ENCODE measurements at regions not wholly inside any gene's neighbourhood (a gene's known extent, or its start where the extent isn't known, plus 50 kb on each side); places are given as distances from the start of the nearest gene placed in this dataset.
A peak's percentile ranks its signal among the peaks of the same experiment; 100 is the strongest.

DNA sequence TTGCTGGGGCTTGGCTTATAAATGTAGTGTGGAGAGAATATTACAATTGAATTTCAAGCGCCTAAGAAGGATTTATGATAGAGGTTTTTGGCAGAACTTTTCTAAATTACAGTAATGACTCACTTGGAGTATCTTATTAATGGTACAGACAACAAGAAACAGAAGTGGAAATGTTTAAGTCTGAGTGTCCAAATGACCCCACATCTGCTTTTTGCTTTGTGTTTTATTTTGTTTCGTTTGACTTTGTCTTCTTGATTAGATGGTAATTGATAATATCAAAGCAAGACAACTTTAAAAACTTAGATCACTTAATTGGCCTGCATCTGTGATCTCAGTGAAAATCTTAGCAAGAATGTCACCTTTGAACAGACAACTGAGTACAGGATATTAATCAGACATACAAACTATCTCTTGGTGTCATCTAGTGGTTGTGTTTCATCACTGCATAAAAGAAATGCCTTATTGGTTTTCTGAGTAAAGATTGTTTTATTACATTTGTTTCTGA lies 577.4 kb downstream of the ISL1 start:
- Histone ChIP-seq H3K4me1 (no peaks in the 10 kb centered on the region), H3K27ac (no peak overlapping the region), H3K27me3 (no peaks in the 10 kb centered on the region), H3K9me3 (no peaks in the 10 kb centered on the region), H3K4me3 (no peak overlapping the region), H3K36me3 (no peaks in the 10 kb centered on the region)
- intact Hi-C loops (cut with DNase I): no loop called here
- no peak for DNase-seq
- 47 to 48% methylated on average over 2 of the region's 2 CpGs for WGBS, 2 donors
- TF ChIP-seq POLR2A (IDR thresholded peaks at IDR 0.05): no peak
- TF ChIP-seq, protein P1, sequence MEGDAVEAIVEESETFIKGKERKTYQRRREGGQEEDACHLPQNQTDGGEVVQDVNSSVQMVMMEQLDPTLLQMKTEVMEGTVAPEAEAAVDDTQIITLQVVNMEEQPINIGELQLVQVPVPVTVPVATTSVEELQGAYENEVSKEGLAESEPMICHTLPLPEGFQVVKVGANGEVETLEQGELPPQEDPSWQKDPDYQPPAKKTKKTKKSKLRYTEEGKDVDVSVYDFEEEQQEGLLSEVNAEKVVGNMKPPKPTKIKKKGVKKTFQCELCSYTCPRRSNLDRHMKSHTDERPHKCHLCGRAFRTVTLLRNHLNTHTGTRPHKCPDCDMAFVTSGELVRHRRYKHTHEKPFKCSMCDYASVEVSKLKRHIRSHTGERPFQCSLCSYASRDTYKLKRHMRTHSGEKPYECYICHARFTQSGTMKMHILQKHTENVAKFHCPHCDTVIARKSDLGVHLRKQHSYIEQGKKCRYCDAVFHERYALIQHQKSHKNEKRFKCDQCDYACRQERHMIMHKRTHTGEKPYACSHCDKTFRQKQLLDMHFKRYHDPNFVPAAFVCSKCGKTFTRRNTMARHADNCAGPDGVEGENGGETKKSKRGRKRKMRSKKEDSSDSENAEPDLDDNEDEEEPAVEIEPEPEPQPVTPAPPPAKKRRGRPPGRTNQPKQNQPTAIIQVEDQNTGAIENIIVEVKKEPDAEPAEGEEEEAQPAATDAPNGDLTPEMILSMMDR (IDR thresholded peaks at IDR 0.05): peak in 1 of 6 experiments; percentile 47

DNA sequence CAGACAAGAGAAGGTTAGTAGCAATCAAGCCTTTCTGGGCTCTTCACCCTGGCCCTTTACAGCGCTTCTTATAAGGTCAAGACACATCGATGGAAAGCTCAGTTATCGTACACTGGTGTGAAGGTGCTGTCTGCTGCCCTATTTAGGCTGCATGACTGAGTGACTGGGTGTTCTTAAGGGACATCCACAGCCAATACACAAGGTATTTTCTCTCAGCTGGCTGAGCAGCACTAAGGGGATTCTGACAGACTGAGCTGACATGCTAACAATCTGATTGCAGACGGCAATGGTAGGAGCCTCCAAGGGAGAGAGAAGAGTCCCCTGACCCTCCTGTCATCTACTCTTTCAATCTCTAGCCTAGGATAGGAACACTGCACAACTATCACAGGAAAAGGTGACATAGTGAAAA lies 577.9 kb downstream of the ISL1 start:
- WGBS, 2 donors: 81 to 93% methylated on average over 4 of the region's 4 CpGs
- H3K36me3 ChIP-seq: no peaks in the 10 kb centered on the region
- no peak for DNase-seq
- intact Hi-C loops (cut with DNase I): no loop called here
- H3K4me3 ChIP-seq: no peak overlapping the region
- no peaks in the 10 kb centered on the region for H3K4me1 ChIP-seq
- no peaks in the 10 kb centered on the region for H3K9me3 ChIP-seq
- H3K27me3 ChIP-seq: no peaks in the 10 kb centered on the region
- no peak overlapping the region for H3K27ac ChIP-seq
- no peak for TF ChIP-seq POLR2A (IDR thresholded peaks at IDR 0.05)
- TF ChIP-seq, protein P1 (IDR thresholded peaks at IDR 0.05): no peak

DNA sequence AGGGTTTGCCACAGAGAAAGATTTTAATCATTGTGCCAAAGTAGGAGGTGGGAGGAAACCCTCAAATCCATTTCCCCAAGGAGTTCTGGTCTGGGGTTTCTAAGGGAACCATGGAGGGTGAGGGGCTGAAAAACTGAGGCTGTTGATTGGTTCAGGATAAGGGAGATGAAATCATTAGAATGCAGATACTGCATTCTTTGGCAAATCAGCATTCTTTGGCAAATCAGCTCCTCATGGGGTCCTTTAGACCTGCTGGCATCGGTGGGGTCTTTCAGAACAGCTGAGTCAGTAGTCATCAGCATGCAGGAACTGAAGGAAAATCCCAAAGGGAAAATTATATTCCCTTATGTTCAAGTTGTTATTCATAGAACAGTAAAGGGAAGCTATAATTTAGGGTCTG lies 585.5 kb downstream of the ISL1 start:
- intact Hi-C loops (cut with DNase I): no loop called here
- Histone ChIP-seq H3K9me3 (no peaks in the 10 kb centered on the region), H3K27me3 (no peaks in the 10 kb centered on the region), H3K4me1 (no peaks in the 10 kb centered on the region), H3K36me3 (no peaks in the 10 kb centered on the region), H3K27ac (no peak overlapping the region), H3K4me3 (no peak overlapping the region)
- TF ChIP-seq, protein P1 (IDR thresholded peaks at IDR 0.05): no peak
- no peak for TF ChIP-seq POLR2A (IDR thresholded peaks at IDR 0.05)
- 28 to 33% methylated on average over 1 of the region's 1 CpG for WGBS, 2 donors
- DNase-seq: no peak

DNA sequence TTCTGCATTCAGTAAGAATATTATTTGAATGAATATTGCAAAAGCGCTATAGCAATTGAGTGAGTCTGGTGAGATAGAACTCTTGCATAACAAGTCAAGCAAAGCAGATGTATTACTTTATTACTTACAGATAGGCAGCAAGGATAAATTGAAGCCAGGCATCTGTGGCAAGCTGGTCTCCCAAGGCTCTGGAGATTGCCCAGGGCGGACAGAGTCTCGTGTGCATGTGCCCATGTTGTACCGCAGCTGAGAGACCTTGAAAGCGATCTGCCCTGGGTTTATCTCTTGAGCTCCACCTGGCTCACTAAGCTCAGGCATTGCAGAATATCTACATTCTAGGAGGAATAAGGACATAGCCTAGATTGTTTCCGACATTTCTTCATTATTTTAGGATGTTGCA lies 591.6 kb downstream of the ISL1 start:
- Histone ChIP-seq H3K36me3 (no peaks in the 10 kb centered on the region), H3K4me1 (no peaks in the 10 kb centered on the region), H3K9me3 (no peaks in the 10 kb centered on the region), H3K27ac (no peak overlapping the region), H3K4me3 (no peak overlapping the region), H3K27me3 (no peaks in the 10 kb centered on the region)
- 88 to 92% methylated on average over 6 of the region's 6 CpGs for WGBS, 2 donors
- no peak for DNase-seq
- intact Hi-C loops (cut with DNase I): no loop called here
- TF ChIP-seq, protein P1 (IDR thresholded peaks at IDR 0.05): no peak
- no peak for TF ChIP-seq POLR2A (IDR thresholded peaks at IDR 0.05)

DNA sequence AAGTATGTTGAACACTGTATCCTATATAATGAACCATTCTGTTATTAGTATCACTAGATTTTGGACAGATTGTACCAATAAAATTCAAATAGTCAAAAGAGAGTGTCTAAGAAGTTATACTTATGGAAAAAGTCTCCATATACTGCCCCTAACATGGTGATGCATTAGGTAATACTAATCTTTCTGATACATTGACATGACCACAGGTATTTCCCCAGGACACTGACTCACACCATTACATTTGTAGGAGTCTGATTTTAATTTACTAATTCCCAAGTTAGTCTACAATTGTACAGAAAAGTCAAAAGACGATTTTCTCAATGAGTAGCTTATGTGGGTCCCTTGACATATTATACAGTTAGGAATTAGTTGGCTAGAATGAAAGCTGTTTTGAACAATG lies 593.8 kb downstream of the ISL1 start:
- TF ChIP-seq, protein P1 (IDR thresholded peaks at IDR 0.05): no peak
- TF ChIP-seq POLR2A (IDR thresholded peaks at IDR 0.05): no peak
- Histone ChIP-seq H3K9me3 (no peaks in the 10 kb centered on the region), H3K27ac (no peak overlapping the region), H3K27me3 (no peaks in the 10 kb centered on the region), H3K4me3 (no peak overlapping the region), H3K36me3 (no peaks in the 10 kb centered on the region), H3K4me1 (no peaks in the 10 kb centered on the region)
- no peak for DNase-seq
- 31 to 37% methylated on average over 1 of the region's 1 CpG for WGBS, 2 donors
- intact Hi-C loops (cut with DNase I): no loop called here

Measured in esophagus squamous epithelium (tissue), 5 donors.